HG03457 (cell line): ENCODE measurements at regions not wholly inside any gene's neighbourhood (a gene's known extent, or its start where the extent isn't known, plus 50 kb on each side); places are given as distances from the start of the nearest gene placed in this dataset.

Experiments used
- ATAC-seq: cut with Tn5 transposase; IDR thresholded peaks from one replicate; pipeline ENCODE4 v1.9.1; 2021; ENCODE audit warnings: moderate number of reproducible peaks; ENCODE audit not compliant: unreplicated experiment

GRCh38 chr2:122884889-122885288 lies 1129.4 kb downstream of the TSN start:
- ATAC-seq: no peak

- no peak for ATAC-seq
These were observed 1130.0 kb downstream of the TSN start for GRCh38 chr2:122885436-122885835.

GRCh38 chr2:122886479-122887145 lies 1131.2 kb downstream of the TSN start:
- no peak for ATAC-seq

GRCh38 chr2:122899614-122900013 lies 1125.5 kb upstream of the CNTNAP5 start:
- no peak for ATAC-seq

GRCh38 chr2:122905431-122905830 lies 1119.7 kb upstream of the CNTNAP5 start:
- no peak for ATAC-seq

GRCh38 chr2:122908159-122908558 lies 1116.9 kb upstream of the CNTNAP5 start:
- no peak for ATAC-seq

GRCh38 chr2:122927197-122927596 lies 1097.9 kb upstream of the CNTNAP5 start:
- no peak for ATAC-seq

GRCh38 chr2:122927710-122928557 lies 1097.2 kb upstream of the CNTNAP5 start:
- no peak for ATAC-seq

- no peak for ATAC-seq
These were observed 1095.7 kb upstream of the CNTNAP5 start for GRCh38 chr2:122929347-122929746.

GRCh38 chr2:122935506-122935905 lies 1089.6 kb upstream of the CNTNAP5 start:
- no peak for ATAC-seq

GRCh38 chr2:122939796-122940195 lies 1085.3 kb upstream of the CNTNAP5 start:
- no peak for ATAC-seq

- no peak for ATAC-seq
These were observed 1075.6 kb upstream of the CNTNAP5 start for GRCh38 chr2:122949523-122949922.

GRCh38 chr2:122955776-122956175 lies 1069.3 kb upstream of the CNTNAP5 start:
- ATAC-seq: no peak

GRCh38 chr2:122960759-122961641 lies 1064.1 kb upstream of the CNTNAP5 start:
- ATAC-seq: no peak

GRCh38 chr2:122966461-122966860 lies 1058.6 kb upstream of the CNTNAP5 start:
- ATAC-seq: no peak

- no peak for ATAC-seq
These were observed 1047.5 kb upstream of the CNTNAP5 start for GRCh38 chr2:122977580-122977979.

- no peak for ATAC-seq
These were observed 1044.4 kb upstream of the CNTNAP5 start for GRCh38 chr2:122980671-122981070.

- ATAC-seq: no peak
These were observed 1042.2 kb upstream of the CNTNAP5 start for GRCh38 chr2:122982936-122983335.

GRCh38 chr2:122988395-122989221 lies 1036.5 kb upstream of the CNTNAP5 start:
- no peak for ATAC-seq

- ATAC-seq: no peak
These were observed 1031.5 kb upstream of the CNTNAP5 start for GRCh38 chr2:122993592-122993991.
